Ascending aorta (tissue), 2 donors: ENCODE measurements at regions not wholly inside any gene's neighbourhood (a gene's known extent, or its start where the extent isn't known, plus 50 kb on each side); places are given as distances from the start of the nearest gene placed in this dataset.

Source experiments
- DNase-seq, 2 donors: peaks; one replicate each; pipeline ENCODE4 v3.0.0-alpha.2; 2019; ENCODE audit warnings: low spot score in 2 of 2
- H3K27ac ChIP-seq, 2 donors: fragments of 200-600 bp; sonication (generic); one replicate each; pipeline ENCODE4 v1.5.1; 2016 to 2017; ENCODE audit warnings: mild to moderate bottlenecking in 1 of 2
- H3K27me3 ChIP-seq: fragments of 200-600 bp; sonication (generic); one replicate; pipeline ENCODE4 v1.5.1; 2017
- H3K36me3 ChIP-seq, 2 donors: fragments of 200-600 bp; sonication (generic); one replicate each; pipeline ENCODE4 v1.5.1; 2016
- H3K4me1 ChIP-seq, 2 donors: fragments of 200-600 bp; sonication (generic); one replicate each; pipeline ENCODE4 v1.5.1; 2016 to 2017; ENCODE audit warnings: mild to moderate bottlenecking in 1 of 2
- H3K4me3 ChIP-seq, 2 donors: fragments of 200-600 bp; sonication (generic); one replicate each; pipeline ENCODE4 v1.5.1; 2016 to 2017; ENCODE audit warnings: mild to moderate bottlenecking in 1 of 2
- H3K9me3 ChIP-seq, 2 donors: fragments of 200-600 bp; sonication (generic); one replicate each; pipeline ENCODE4 v1.5.1; 2016
- intact Hi-C: fragments of 100-400 bp; cut with DNase I; formaldehyde crosslinking; loops from one replicate; pipeline ENCODE4 v1.15.1; 2023
- TF ChIP-seq, protein P1 (sequence below), 3 experiments: fragments of 200-600 bp in 2 of 3; fragments of 450-650 bp in 1 of 3; sonication (generic) in 2 of 3; IDR thresholded peaks; one replicate each; pipeline ENCODE4 v1.5.1; 2016 to 2019; ENCODE audit warnings: antibody characterized with exemption in 3 of 3, mild to moderate bottlenecking in 1 of 3, moderate library complexity in 1 of 3

DNA sequence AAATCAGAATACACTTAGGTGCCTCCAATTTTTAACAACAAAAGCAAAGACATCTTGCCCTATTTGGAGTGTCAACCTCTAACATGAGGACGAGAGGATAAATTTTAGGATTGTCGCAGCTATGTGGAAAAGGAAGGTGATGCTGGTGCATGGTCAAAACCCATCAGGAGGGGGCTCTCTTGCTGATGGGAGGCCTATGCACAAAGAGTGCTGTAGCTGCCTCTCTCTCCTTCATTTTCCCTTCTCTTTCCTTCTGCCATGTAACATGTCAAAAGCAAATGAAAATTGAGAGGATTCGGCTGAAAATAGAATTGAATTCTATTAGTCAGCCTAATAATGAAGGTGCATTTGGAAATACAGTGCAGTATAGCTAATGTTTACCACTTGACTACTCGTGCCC, 578.7 kb upstream of the ZNF462 start:
- TF ChIP-seq, protein P1, sequence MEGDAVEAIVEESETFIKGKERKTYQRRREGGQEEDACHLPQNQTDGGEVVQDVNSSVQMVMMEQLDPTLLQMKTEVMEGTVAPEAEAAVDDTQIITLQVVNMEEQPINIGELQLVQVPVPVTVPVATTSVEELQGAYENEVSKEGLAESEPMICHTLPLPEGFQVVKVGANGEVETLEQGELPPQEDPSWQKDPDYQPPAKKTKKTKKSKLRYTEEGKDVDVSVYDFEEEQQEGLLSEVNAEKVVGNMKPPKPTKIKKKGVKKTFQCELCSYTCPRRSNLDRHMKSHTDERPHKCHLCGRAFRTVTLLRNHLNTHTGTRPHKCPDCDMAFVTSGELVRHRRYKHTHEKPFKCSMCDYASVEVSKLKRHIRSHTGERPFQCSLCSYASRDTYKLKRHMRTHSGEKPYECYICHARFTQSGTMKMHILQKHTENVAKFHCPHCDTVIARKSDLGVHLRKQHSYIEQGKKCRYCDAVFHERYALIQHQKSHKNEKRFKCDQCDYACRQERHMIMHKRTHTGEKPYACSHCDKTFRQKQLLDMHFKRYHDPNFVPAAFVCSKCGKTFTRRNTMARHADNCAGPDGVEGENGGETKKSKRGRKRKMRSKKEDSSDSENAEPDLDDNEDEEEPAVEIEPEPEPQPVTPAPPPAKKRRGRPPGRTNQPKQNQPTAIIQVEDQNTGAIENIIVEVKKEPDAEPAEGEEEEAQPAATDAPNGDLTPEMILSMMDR (IDR thresholded peaks at IDR 0.05) = no peak
- no peaks in the 10 kb centered on the region for H3K27me3 ChIP-seq
- no peaks in the 10 kb centered on the region for H3K4me1 ChIP-seq
- no peaks in the 10 kb centered on the region for H3K36me3 ChIP-seq
- H3K4me3 ChIP-seq = no peak overlapping the region
- intact Hi-C loops = no loop called here
- no peak for DNase-seq
- H3K27ac ChIP-seq = no peak overlapping the region
- no peaks in the 10 kb centered on the region for H3K9me3 ChIP-seq

DNA sequence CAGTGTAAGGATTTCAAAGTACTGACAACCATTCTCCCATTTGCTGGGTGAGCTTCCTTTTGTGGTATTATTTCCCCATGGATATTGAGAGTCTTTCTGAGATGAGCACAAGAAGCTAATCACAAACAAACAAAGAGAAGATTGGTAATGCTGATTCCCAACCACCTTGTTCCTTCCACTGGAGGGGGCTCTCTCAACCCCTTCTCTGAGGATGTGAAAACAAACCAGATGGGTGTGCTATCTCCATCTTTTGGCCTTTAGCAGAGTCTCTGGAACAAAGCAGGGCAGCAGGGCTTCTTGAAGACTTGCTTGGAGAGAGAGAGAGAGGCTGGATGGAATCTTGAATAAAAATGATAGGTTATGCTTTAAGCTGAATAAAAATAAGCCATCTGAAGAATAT, 576.7 kb upstream of the ZNF462 start:
- no peaks in the 10 kb centered on the region for H3K9me3 ChIP-seq
- intact Hi-C loops = no loop called here
- TF ChIP-seq, protein P1 (IDR thresholded peaks at IDR 0.05) = no peak
- no peaks in the 10 kb centered on the region for H3K27me3 ChIP-seq
- H3K4me3 ChIP-seq = no peak overlapping the region
- no peaks in the 10 kb centered on the region for H3K36me3 ChIP-seq
- no peaks in the 10 kb centered on the region for H3K4me1 ChIP-seq
- no peak overlapping the region for H3K27ac ChIP-seq
- DNase-seq = no peak

DNA sequence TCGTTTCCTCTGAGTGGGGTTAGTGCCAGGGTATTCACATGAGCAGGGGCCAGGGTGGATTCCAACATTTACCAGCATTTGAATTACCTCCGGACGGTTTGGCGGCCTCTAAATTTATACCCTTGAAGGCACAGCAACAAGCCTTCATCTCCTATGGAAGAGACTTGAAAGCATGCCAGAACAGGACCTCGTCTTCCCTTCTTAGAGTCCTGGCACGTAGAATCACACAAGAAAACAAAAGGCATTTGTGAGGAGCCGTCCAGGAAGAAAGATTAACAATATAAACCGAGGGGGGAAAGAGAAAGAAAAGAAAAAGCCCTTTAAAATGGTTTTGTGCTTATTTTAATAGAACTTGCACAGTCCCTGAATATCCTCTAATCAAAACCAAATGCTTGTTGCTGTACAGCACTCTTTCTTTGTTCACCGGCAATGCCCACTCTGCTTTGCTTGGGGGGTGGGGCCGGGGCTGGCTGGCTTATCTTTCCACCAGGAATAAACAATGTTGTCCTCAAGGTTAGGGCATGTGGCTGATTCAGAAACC, 575.8 kb upstream of the ZNF462 start:
- no peaks in the 10 kb centered on the region for H3K36me3 ChIP-seq
- peak overlapping the region in 1 of 2 donors; percentile 32 for H3K4me3 ChIP-seq
- no peaks in the 10 kb centered on the region for H3K9me3 ChIP-seq
- intact Hi-C loops = no loop called here
- no peaks in the 10 kb centered on the region for H3K4me1 ChIP-seq
- no peak for DNase-seq
- H3K27me3 ChIP-seq = no peaks in the 10 kb centered on the region
- TF ChIP-seq, protein P1 (IDR thresholded peaks at IDR 0.05) = no peak
- H3K27ac ChIP-seq = no peak overlapping the region

DNA sequence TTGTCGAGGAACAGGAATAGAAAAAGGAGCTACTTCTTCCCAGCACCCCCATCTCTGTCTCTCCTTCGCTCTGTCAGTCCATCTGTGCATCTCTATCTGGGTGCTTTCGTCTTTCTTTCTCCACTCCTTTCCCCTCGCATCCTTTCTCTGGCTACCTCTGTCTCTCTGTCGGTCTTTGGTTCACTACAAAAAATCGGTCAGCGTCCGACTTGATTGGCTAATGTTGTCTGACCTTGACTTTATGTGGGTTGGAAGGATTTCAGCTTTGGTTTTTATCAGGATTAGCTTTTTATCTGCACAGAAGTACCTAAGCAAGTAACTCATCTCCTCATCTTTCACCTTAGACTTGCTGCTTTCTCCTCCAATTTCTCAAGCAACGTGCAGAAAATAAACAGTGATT, 575.2 kb upstream of the ZNF462 start:
- DNase-seq = no peak
- Histone ChIP-seq H3K27me3 (no peaks in the 10 kb centered on the region), H3K4me1 (no peaks in the 10 kb centered on the region), H3K9me3 (no peaks in the 10 kb centered on the region), H3K4me3 (no peak overlapping the region), H3K36me3 (no peaks in the 10 kb centered on the region), H3K27ac (no peak overlapping the region)
- intact Hi-C loops = no loop called here
- TF ChIP-seq, protein P1 (IDR thresholded peaks at IDR 0.05) = no peak

DNA sequence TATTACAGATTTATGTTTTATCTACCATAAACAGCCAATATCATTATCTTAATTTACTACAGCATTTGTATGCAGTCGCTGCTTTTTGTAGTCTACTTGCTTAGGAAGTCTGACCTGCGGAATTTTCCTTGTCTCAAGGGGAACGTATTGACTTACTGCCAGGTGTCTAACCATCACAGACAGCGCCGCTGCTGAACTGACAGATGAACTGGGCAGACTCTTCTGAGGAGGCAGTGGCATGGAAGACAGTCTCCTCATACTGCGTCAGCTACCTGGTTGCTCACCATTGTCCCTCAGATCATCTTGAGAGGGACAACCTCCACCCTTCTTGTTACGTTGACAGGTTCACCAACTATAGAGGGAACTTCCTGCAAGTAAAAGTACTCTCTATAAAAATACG, 574.3 kb upstream of the ZNF462 start:
- Histone ChIP-seq H3K4me3 (no peak overlapping the region), H3K9me3 (no peaks in the 10 kb centered on the region), H3K4me1 (no peaks in the 10 kb centered on the region), H3K27me3 (no peaks in the 10 kb centered on the region), H3K27ac (no peak overlapping the region), H3K36me3 (no peaks in the 10 kb centered on the region)
- intact Hi-C loops = no loop called here
- no peak for DNase-seq
- TF ChIP-seq, protein P1 (IDR thresholded peaks at IDR 0.05) = no peak

DNA sequence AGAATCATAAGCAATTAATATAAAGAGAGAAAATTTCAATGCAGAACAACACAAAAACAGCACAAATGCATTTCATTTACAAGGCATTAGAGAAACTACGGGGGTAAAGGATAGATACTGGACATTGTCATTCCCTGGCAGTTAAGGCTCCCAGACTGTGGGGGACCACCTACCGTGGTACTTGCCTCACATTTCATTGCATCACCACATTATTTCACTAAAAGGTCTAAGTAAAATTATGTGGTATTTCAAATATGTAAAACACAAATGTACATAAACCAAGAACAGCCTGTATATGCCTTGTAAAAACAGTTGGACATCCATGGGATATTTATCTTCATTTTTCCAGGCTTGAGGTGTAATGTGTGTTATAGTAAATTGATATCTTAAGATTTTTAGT, 571.2 kb upstream of the ZNF462 start:
- DNase-seq = no peak
- Histone ChIP-seq H3K36me3 (no peaks in the 10 kb centered on the region), H3K9me3 (no peaks in the 10 kb centered on the region), H3K4me1 (no peaks in the 10 kb centered on the region), H3K27ac (no peak overlapping the region), H3K4me3 (no peak overlapping the region), H3K27me3 (no peaks in the 10 kb centered on the region)
- intact Hi-C loops = no loop called here
- TF ChIP-seq, protein P1 (IDR thresholded peaks at IDR 0.05) = no peak
